Mammary epithelial cell (primary cell): ENCODE measurements at regions not wholly inside any gene's neighbourhood (a gene's known extent, or its start where the extent isn't known, plus 50 kb on each side); places are given as distances from the start of the nearest gene placed in this dataset.

Experiments
- EZH2 ChIP-seq: IDR thresholded peaks from 2 replicates; pipeline ENCODE4 v1.6.1; 2012; ENCODE audit warnings: low read length, inconsistent platforms, borderline replicate concordance
- TF ChIP-seq, protein P1 (sequence below), 2 donors: IDR thresholded peaks in 1 of 2; conservative IDR thresholded peaks in 1 of 2; 2 replicates each; pipeline ENCODE4 v1.5.1; 2011 to 2012; ENCODE audit warnings: inconsistent platforms in 2 of 2, low read length in 2 of 2, mild to moderate bottlenecking in 2 of 2, control low read depth in 1 of 2, low read depth in 1 of 2; ENCODE audit not compliant: insufficient read depth in 1 of 2; ENCODE audit errors: extremely low read depth in 1 of 2

GRCh38 chr14:62181591-62181990 lies 419.4 kb downstream of the SNAPC1 start:
- TF ChIP-seq, protein P1, sequence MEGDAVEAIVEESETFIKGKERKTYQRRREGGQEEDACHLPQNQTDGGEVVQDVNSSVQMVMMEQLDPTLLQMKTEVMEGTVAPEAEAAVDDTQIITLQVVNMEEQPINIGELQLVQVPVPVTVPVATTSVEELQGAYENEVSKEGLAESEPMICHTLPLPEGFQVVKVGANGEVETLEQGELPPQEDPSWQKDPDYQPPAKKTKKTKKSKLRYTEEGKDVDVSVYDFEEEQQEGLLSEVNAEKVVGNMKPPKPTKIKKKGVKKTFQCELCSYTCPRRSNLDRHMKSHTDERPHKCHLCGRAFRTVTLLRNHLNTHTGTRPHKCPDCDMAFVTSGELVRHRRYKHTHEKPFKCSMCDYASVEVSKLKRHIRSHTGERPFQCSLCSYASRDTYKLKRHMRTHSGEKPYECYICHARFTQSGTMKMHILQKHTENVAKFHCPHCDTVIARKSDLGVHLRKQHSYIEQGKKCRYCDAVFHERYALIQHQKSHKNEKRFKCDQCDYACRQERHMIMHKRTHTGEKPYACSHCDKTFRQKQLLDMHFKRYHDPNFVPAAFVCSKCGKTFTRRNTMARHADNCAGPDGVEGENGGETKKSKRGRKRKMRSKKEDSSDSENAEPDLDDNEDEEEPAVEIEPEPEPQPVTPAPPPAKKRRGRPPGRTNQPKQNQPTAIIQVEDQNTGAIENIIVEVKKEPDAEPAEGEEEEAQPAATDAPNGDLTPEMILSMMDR (conservative IDR thresholded peaks at IDR 0.05 in 1 of 2, IDR thresholded peaks at IDR 0.05 in 1 of 2; ENCODE audit: extremely low read depth in 1 of 2, insufficient read depth in 1 of 2, low read depth in 1 of 2, low read length in 2 of 2) = no peak
- TF ChIP-seq EZH2 = no peak
